Spleen (tissue), 11 donors: ENCODE measurements at regions not wholly inside any gene's neighbourhood (a gene's known extent, or its start where the extent isn't known, plus 50 kb on each side); places are given as distances from the start of the nearest gene placed in this dataset.

Experiments used
- DNase-seq: peaks from one replicate; pipeline ENCODE4 v3.0.0-alpha.2; 2020
- H3K27ac ChIP-seq, 8 donors: fragments of 200-600 bp; sonication (generic) in 7 of 8; 1 replicate in 4 of 8; 2 replicates in 4 of 8; pipeline versions ENCODE4 v1.5.0 to v1.8.0; 2016 to 2021; ENCODE audit warnings: inconsistent platforms in 4 of 8, mild to moderate bottlenecking in 4 of 8, moderate library complexity in 1 of 8
- H3K27me3 ChIP-seq, 7 donors: fragments of 200-600 bp; sonication (generic) in 6 of 7; replicated peaks in 1 of 7; 1 replicate in 4 of 7; 2 replicates in 3 of 7; pipeline versions ENCODE4 v1.5.0 to v1.8.0; 2016 to 2021; ENCODE audit warnings: inconsistent platforms in 3 of 7, mild to moderate bottlenecking in 1 of 7
- H3K36me3 ChIP-seq, 6 donors: fragments of 200-600 bp; sonication (generic) in 5 of 6; 1 replicate in 4 of 6; 2 replicates in 2 of 6; pipeline versions ENCODE4 v1.5.0 to v1.8.0; 2016 to 2021; ENCODE audit warnings: inconsistent platforms in 2 of 6
- H3K4me1 ChIP-seq, 6 donors: fragments of 200-600 bp; sonication (generic) in 5 of 6; 1 replicate in 3 of 6; 2 replicates in 3 of 6; pipeline versions ENCODE4 v1.5.0 to v1.8.0; 2016 to 2021; ENCODE audit warnings: inconsistent platforms in 3 of 6
- H3K4me3 ChIP-seq, 8 donors: fragments of 200-600 bp; sonication (generic) in 7 of 8; 1 replicate in 4 of 8; 2 replicates in 4 of 8; pipeline versions ENCODE4 v1.5.0 to v1.8.0; 2016 to 2021; ENCODE audit warnings: inconsistent platforms in 4 of 8, mild to moderate bottlenecking in 4 of 8, moderate library complexity in 2 of 8
- H3K9me3 ChIP-seq, 8 donors: fragments of 200-600 bp; sonication (generic) in 7 of 8; 1 replicate in 4 of 8; 2 replicates in 4 of 8; pipeline versions ENCODE4 v1.5.0 to v1.8.0; 2016 to 2021; ENCODE audit warnings: inconsistent platforms in 4 of 8
- CTCF ChIP-seq, 11 experiments: fragments of 200-600 bp in 7 of 11; fragments of 450-650 bp in 4 of 11; sonication (generic) in 4 of 11; IDR thresholded peaks in 8 of 11; conservative IDR thresholded peaks in 3 of 11; 1 replicate in 7 of 11; 2 replicates in 4 of 11; pipeline versions ENCODE4 v1.4.0 to v1.8.0; 2016 to 2021; ENCODE audit warnings: antibody characterized with exemption in 11 of 11, inconsistent platforms in 4 of 11, mild to moderate bottlenecking in 1 of 11
- POLR2A ChIP-seq, 3 donors: fragments of 450-650 bp; IDR thresholded peaks; one replicate each; pipeline ENCODE4 v1.5.1; 2017; ENCODE audit warnings: antibody characterized with exemption in 3 of 3, mild to moderate bottlenecking in 1 of 3
- POLR2AphosphoS5 ChIP-seq, 3 donors: sonication (generic); formaldehyde crosslinking; IDR thresholded peaks; one replicate each; pipeline ENCODE4 v1.5.1; 2017; ENCODE audit warnings: antibody characterized with exemption in 3 of 3
- WGBS, 5 donors: extraction: QIAGEN DNeasy Blood & Tissue Kit in 3 of 5; methylation state at CpG; one replicate each; pipeline versions ENCODE4 v1.1.5 to v1.1.7; 2013 to 2018; 5-methylcytosine and 5-hydroxymethylcytosine counted together
- intact Hi-C: fragments of 100-400 bp; cut with DNase I; formaldehyde crosslinking; loops from one replicate; pipeline ENCODE4 v1.15.0; 2023; ENCODE audit warnings: low total_unique reads
- donor health status: healthy with polysubstance abuse.
- donor health status: DM: no; HTN: no; CAD: no; lungs with moderate emphysema.
- donor health status: DM: no; HTN: no; CAD: no.
- donor health status: Bipolar disorder and iron deficiency.
- donor health status: healthy.
- donor health status: DM: no; HTN: no; CAD: no.
- donor health status: DM: yes; HTN: yes; CAD: no.

- peaks cover 0 to 31% (median 8%) of the 10 kb centered on the region in 8 donors for H3K9me3 ChIP-seq
- H3K36me3 ChIP-seq: no peaks in the 10 kb centered on the region
- no peaks in the 10 kb centered on the region for H3K4me1 ChIP-seq
- H3K27me3 ChIP-seq: no peaks in the 10 kb centered on the region
- TF ChIP-seq CTCF (IDR thresholded peaks at IDR 0.05 in 8 of 11, conservative IDR thresholded peaks at IDR 0.05 in 3 of 11) (no peak), POLR2A (IDR thresholded peaks at IDR 0.05) (no peak), POLR2AphosphoS5 (IDR thresholded peaks at IDR 0.05) (no peak)
- DNase-seq: no peak
- intact Hi-C loops: no loop called here
- H3K4me3 ChIP-seq: no peak overlapping the region
- H3K27ac ChIP-seq: no peak overlapping the region
Observed at GRCh38 chr7:52311886-52312285, 723.5 kb upstream of the POM121L12 start.

GRCh38 chr7:52309631-52310030 lies 725.8 kb upstream of the POM121L12 start:
- Histone ChIP-seq H3K27ac (no peak overlapping the region), H3K4me1 (no peaks in the 10 kb centered on the region), H3K4me3 (no peak overlapping the region), H3K36me3 (no peaks in the 10 kb centered on the region), H3K9me3 (peaks cover 0 to 31% (median 4%) of the 10 kb centered on the region in 8 donors), H3K27me3 (no peaks in the 10 kb centered on the region)
- no peak for TF ChIP-seq POLR2A (IDR thresholded peaks at IDR 0.05)
- TF ChIP-seq CTCF (IDR thresholded peaks at IDR 0.05 in 8 of 11, conservative IDR thresholded peaks at IDR 0.05 in 3 of 11): no peak
- no peak for TF ChIP-seq POLR2AphosphoS5 (IDR thresholded peaks at IDR 0.05)
- no peak for DNase-seq
- intact Hi-C loops: no loop called here

GRCh38 chr7:52302765-52303520 lies 732.5 kb upstream of the POM121L12 start:
- no peak for DNase-seq
- H3K4me3 ChIP-seq: no peak overlapping the region
- H3K27ac ChIP-seq: no peak overlapping the region
- H3K36me3 ChIP-seq: no peaks in the 10 kb centered on the region
- 87 to 97% (median 94%) methylated on average over 18 to 31 of the region's 31 CpGs for WGBS, 5 donors
- intact Hi-C loops: no loop called here
- TF ChIP-seq CTCF (IDR thresholded peaks at IDR 0.05 in 8 of 11, conservative IDR thresholded peaks at IDR 0.05 in 3 of 11): no peak
- no peak for TF ChIP-seq POLR2A (IDR thresholded peaks at IDR 0.05)
- no peak for TF ChIP-seq POLR2AphosphoS5 (IDR thresholded peaks at IDR 0.05)
- no peaks in the 10 kb centered on the region for H3K27me3 ChIP-seq
- peaks cover 0 to 13% (median 0%) of the 10 kb centered on the region in 8 donors for H3K9me3 ChIP-seq
- no peaks in the 10 kb centered on the region for H3K4me1 ChIP-seq

GRCh38 chr7:52297128-52297527 lies 738.3 kb upstream of the POM121L12 start:
- no peak for DNase-seq
- no peaks in the 10 kb centered on the region for H3K27me3 ChIP-seq
- no peak overlapping the region for H3K4me3 ChIP-seq
- peaks cover 0 to 30% (median 17%) of the 10 kb centered on the region in 8 donors for H3K9me3 ChIP-seq
- H3K4me1 ChIP-seq: no peaks in the 10 kb centered on the region
- no peak overlapping the region for H3K27ac ChIP-seq
- intact Hi-C loops: no loop called here
- no peaks in the 10 kb centered on the region for H3K36me3 ChIP-seq
- no peak for TF ChIP-seq CTCF (IDR thresholded peaks at IDR 0.05 in 8 of 11, conservative IDR thresholded peaks at IDR 0.05 in 3 of 11)
- no peak for TF ChIP-seq POLR2A (IDR thresholded peaks at IDR 0.05)
- TF ChIP-seq POLR2AphosphoS5 (IDR thresholded peaks at IDR 0.05): no peak
- 76 to 84% (median 80%) methylated on average over 5 of the region's 5 CpGs for WGBS, 5 donors
